HUDEP-2 (cell line): ENCODE measurements at regions not wholly inside any gene's neighbourhood (a gene's known extent, or its start where the extent isn't known, plus 50 kb on each side); places are given as distances from the start of the nearest gene placed in this dataset.

Experiments used
- DNase-seq, 76 experiments: peaks; one replicate each; lab custom pipeline; 2025; ENCODE audit not compliant: unreplicated experiment in 76 of 76; lab: John Stamatoyannopoulos, UW

DNA sequence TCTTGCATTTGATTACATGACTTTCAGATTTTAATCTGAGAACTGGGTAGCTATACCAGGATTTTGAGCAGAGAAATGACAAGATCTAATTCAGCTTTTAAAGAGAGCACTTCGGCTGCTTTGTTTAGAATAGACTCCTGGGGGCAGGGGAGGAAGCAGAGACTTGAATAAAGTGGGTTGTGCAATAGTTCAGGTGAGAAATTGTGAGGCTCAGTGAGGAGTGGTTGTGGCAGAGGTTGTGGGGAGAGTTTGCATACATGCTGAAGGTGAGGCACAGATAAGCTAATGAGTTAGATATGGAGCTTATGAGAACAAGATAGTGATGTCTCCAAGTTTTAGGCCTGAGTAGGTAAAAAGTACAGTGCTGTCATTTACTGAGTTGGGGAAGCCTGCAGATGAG is 281.4 kb downstream of the FLRT2 start:
- no peak for DNase-seq

DNA sequence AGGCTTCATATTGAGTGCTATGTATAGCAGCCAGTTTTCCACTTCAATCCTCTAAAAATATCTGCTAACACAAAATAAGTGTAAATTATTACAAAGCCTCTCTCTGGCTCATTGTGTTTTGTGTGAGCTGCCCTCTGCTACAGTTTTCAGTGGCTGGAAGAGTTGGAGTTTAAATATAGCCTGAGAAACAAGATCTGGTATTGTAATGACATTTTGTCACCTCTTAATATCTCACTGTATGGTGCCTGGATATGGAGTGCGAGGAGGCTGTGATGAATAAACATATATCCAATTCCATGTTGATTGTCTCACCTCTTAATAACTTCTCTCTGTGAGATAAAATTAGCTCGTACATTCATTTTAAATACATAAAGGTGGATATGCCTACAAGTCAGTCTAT is 269.7 kb downstream of the FLRT2 start:
- no peak for DNase-seq

DNA sequence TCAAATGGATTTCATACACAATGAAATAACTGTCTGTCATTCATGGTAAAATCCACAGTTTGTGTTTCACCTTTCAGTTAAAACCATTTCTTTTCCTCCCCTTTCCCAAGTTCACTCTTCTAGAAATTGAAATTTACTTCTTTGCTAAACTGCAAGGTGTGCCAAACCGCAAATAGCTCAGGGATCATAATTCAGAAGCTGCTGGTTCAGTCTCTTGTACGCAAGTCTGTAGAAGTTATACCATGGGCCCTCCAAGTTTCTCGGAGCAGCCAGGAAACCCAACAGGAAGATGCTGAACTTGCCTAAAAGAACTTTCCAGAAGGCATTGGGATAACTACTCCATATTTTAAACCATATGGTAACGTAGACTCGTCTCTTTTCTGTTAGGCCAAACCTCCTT is 268.9 kb downstream of the FLRT2 start:
- DNase-seq = no peak

DNA sequence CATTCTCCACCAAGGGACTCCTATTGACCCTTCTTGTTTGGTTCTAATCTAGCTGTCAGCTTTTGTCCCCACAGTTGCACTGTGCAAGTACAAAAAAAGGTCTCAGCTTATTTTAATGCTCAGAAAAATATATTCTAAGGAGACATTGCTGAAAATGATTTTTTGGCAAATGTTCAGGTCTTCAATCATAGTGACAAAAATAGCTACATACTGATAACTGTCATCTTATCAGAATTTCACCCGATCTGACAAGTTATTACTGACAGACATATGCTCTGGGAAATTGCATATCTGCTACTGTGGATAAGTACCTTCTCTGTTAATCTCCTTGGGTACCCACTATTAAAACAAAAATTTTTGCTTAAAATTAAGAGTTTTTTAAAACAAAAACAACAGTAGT is 263.6 kb downstream of the FLRT2 start:
- DNase-seq = no peak

DNA sequence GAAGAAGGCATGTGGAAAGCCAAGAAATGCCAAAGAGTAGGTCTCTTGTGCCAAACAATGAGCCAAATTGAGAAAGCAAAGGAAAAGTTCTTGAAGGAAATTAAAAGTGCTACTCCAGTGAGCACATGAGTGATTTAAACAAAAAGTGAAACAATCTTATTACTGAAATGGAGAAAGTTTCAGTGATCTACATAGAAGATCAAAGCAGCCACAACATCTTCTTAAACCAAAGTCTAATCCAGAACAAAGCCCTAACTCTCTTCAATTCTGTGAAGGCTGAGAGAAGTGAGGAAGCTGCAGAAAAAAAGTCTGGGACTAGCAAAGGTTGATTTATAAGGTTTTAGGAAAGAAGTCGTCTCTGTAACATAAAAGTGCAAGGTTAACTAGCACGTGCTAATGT is 259.6 kb downstream of the FLRT2 start:
- DNase-seq = no peak

DNA sequence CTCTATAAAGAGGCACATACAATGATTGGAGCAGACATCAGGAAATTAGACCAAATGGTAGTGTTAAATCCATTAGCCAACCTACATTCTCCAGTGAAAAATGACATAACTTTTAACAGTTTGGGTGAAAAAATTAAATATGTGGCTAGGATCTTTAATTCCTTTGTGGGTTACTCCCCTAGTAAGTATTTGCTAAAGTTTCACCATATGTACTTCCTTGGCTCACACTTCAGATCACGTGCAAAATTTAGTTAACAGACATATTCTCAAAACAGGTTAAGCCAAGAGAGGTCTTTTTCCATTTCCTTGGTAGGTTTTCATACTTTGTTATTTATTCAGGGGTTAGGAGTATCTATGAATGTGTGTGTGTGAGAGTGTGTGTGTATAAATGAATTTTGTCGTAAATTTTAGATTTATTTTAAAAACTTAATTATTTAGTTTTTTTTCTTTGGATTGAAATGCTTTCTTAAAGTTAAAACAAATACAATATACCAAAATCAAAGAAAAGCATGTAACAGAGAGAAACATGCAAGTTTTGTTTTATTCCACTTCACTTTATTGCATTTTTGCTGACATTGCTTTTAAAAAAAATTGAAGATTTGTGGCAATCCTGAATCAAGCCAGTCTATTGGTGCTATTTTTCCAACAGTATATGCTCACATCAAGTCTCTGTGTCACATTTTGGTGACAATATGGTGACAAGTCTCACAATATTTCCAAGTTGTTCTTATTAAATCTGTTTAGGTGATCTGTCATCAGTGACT is 258.7 kb downstream of the FLRT2 start:
- DNase-seq = no peak

DNA sequence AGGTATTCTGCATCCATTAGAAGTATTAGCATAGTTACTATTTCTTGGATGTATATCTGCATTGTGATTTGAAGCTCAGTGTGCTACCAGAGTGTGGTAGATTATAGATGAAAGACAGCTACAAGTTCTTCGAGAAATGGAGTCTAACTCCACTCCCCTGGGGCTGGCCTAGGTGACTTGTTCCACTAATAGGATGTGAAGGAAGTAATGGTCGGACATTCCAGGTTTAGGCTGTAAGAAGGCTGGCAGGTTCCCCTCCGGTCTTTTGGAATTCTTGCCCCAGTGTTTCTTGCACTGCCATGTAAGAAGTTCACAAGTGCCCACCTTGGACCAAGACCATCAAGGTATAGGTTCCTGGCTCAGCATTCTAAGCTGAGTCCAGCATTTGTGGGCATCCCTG is 236.4 kb downstream of the FLRT2 start:
- no peak for DNase-seq

DNA sequence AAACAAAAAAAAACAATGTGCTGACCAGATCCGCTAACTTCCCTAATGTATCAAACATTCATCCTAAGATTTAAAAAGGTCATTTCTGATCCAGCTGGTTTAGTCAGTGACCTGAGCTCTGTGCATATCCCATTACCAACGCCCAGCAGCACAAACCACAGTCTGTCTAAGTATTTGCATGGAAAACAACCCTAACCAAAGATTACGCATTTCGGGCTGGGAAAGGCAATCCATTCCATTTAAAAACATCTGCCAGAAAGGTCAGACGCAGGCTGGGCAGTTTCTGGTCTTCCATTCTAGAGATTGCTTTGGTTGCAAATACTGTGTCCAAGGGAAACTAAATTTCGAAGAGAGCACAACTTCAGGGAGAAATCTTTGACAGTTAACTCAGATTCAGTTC is 234.9 kb downstream of the FLRT2 start:
- no peak for DNase-seq

DNA sequence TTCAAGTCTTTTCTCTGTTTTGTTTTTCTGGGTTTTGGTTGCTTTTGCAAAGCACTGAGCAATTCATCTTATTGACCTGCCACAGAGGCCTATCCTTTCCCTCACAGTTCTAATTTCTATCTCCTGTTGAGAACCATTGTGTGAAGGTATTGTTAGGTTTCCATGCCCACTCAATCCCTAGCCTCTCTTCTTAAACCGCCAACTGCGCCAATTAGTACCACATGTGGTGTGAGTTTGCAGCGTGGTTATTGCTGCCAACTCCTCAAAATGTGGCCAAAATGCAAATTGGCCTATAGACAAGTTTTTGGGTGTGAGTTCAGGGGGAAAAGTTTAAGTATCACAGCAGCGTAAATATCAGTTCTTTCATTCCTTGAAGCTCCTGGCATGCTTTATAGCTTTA is 232.6 kb downstream of the FLRT2 start:
- no peak for DNase-seq

DNA sequence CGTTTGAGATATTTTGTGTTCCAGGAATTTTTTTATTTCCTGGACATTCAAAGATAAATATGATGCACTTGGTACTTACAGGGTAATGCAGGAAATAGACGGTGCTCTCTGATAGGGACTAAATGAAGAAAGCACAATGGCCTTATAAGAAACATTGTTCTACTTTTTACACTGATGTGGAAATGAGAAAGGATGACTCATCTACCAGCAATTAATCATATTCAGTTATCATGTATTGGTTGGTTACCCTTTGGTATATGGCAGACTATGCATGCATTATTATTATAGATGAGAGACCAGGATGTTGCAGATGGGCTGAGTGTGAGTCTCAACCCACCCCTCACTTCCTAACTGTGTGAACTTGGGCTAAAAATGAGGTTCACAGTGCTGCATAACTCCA is 222.2 kb downstream of the FLRT2 start:
- DNase-seq = no peak

DNA sequence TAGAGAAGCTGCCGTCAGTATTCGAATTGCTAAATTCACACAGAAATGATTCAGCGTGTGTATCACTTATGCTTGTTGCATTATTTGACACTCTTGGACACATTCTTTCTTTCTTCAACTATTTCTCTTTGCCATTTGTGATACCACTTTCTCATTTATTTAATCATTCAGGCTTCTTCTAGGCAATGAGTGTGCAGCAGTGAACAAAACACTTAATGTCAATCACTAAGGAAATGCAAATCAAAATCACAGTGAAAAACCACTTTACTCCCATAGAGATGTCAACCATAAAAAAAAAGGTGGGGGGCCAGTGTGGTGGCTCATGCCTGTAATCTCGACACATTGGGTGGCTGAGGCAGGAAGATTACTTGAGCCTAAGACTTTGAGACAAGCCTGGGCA is 214.6 kb downstream of the FLRT2 start:
- DNase-seq = no peak

DNA sequence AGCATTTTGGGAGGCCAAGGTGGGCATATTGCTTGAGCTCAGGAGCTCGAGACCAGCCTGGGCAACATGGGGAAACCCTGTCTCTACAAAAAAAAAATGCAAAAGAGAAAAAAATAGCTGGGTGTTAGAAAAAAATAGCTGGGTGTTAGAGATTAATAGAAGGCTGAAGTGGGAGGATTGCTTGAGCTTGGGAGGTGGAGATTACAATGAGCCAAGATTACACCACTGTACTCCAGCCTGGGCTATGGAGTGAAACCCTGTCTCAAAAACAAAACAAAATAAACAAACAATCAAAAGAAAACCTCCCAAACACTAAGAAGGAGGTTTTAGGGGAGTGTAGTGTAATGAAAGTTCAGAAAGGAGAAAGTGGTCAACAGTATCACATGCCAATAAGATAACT is 202.1 kb downstream of the FLRT2 start:
- DNase-seq = no peak

DNA sequence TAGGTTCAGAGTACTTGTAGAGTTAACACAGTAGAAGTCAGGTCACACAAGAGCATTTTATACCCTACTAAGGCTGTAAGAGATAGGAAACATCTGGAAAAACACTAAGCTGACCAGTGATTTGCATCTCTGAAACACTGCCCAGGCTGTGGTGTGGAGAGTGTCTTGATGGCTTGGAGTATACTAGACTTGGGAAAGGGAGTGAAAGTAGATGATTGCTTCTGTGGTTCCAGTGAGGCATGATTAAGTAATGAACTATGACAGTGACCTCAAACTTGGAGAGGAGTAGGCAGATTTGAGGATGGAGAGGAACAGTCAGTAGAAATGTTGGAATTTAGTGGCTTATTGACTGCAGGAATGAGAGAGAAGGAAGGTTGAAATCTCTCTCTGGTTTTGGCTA is 201.2 kb downstream of the FLRT2 start:
- DNase-seq = no peak

DNA sequence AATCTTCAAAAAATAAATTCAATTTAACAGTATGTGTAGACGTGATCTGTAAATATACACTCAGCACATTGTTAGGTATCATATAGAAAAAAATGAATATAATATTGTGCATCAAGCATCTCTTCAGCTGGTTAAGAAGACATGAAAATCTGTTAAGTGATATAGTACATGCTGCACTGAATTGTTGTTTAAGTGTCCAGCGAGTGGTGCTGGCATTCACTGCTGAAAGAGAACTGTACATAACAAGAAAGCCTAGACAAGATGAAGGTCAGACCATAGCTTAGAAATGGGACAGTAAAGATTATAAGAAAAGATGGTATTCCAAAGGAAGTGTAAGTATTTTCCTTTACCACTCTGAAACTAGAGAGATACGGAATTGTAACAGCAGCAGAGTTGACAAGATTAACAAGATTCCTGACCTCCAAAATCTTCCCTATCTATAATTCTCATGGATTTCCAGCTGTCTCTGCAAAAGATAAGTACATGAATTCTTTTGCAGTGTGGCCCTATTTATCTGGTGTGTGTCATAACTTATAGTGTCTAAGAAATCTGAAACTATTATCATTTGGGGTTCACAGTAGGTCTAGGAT is 198.6 kb downstream of the FLRT2 start:
- no peak for DNase-seq

DNA sequence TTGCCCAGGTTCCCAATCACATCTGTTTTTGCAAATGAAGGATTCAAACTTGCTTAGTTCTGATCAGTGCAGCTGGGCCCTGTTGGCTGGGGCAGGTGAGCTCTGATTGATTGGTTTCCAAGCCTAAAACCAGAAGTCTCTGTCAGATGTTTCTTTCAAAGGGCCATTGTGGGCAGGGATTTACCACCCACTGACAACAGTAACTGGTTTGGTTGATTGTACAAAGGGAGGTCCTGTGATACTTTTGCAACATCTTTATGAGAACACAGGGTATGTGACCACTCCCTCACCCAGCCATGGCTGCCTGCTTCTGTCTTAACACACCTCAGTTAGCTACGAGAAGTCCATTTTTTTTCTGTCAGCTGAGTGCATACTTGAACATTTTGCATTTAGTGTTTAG is 184.1 kb downstream of the FLRT2 start:
- DNase-seq = no peak

DNA sequence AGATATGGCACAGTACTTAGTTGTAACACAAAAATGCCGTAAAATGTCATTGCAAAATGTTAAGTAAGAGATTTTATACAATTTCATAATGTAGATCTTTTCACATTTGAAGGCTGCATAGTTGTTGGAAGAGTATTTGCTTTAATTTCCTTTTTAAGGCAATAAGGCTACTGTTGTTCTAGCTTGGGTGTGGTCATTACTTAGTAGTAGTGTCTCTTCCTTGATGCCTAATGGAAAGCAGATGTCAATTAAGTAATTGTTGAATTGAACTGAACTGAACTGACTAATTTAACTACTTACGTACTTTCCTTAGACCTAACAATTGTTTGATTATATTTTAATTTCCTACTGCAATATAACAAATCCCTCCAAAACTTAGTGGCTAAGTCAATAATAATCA is 181.7 kb downstream of the FLRT2 start:
- no peak for DNase-seq
